SK-N-SH (cell line): ENCODE measurements at regions not wholly inside any gene's neighbourhood (a gene's known extent, or its start where the extent isn't known, plus 50 kb on each side); places are given as distances from the start of the nearest gene placed in this dataset.
A peak's percentile ranks its signal among the peaks of the same experiment; 100 is the strongest.

Source experiments
- CTCF ChIA-PET: fragments of 300-600, 350-600 bp; formaldehyde crosslinking; extraction: SDS; loops from one replicate; lab custom pipeline; 2021; lab: Yijun Ruan, JAX
- POLR2A ChIA-PET: fragments of 350-600 bp; sonication (Branson Sonifier 250); formaldehyde crosslinking; extraction: SDS; loops from one replicate; lab custom pipeline; 2020; ENCODE audit warnings: antibody characterized with exemption, inconsistent platforms; lab: Yijun Ruan, JAX
- DNase-seq: peaks from one replicate; pipeline ENCODE4 v3.0.0; 2012
- H2AFZ ChIP-seq: fragments of 200-600 bp; sonication (generic); 2 replicates; pipeline ENCODE4 v1.8.1; 2016; ENCODE audit warnings: antibody characterized with exemption, mild to moderate bottlenecking, low read depth
- H3F3A ChIP-seq: fragments of 200-600 bp; sonication (generic); replicated peaks from 2 replicates; pipeline ENCODE3; 2016; ENCODE audit warnings: antibody characterized with exemption, mild to moderate bottlenecking; ENCODE audit not compliant: insufficient read depth
- H3K27ac ChIP-seq, 2 experiments: fragments of 200-500 bp in 1 of 2; fragments of 200-600 bp in 1 of 2; sonication (Bioruptor generic) in 1 of 2; sonication (generic), shearing (Covaris generic) in 1 of 2; 2 replicates each; pipeline versions ENCODE4 v1.5.1 to v1.6.1; 2014 to 2016; ENCODE audit warnings: low read depth in 2 of 2, inconsistent platforms in 1 of 2, low read length in 1 of 2, mild to moderate bottlenecking in 1 of 2, mixed read lengths in 1 of 2
- H3K27me3 ChIP-seq: fragments of 200-600 bp; sonication (generic), shearing (Covaris generic); 2 replicates; pipeline ENCODE4 v1.6.1; 2016; ENCODE audit warnings: mixed run types; ENCODE audit not compliant: insufficient read depth
- H3K36me3 ChIP-seq, 2 experiments: fragments of 200-500 bp in 1 of 2; fragments of 200-600 bp in 1 of 2; sonication (Bioruptor generic) in 1 of 2; sonication (generic) in 1 of 2; replicated peaks in 1 of 2; 2 replicates each; pipeline versions ENCODE3 to v1.5.1; 2014 to 2016; ENCODE audit warnings: low read length in 1 of 2, mild to moderate bottlenecking in 1 of 2; ENCODE audit not compliant: insufficient read depth in 2 of 2, control insufficient read depth in 1 of 2
- H3K4me1 ChIP-seq, 2 experiments: fragments of 200-500 bp in 1 of 2; fragments of 200-600 bp in 1 of 2; sonication (Bioruptor generic) in 1 of 2; sonication (generic), shearing (Covaris generic) in 1 of 2; 2 replicates each; pipeline versions ENCODE4 v1.5.1 to v1.6.1; 2014 to 2016; ENCODE audit warnings: low read depth in 1 of 2, low read length in 1 of 2, mixed run types in 1 of 2; ENCODE audit not compliant: insufficient read depth in 2 of 2, control insufficient read depth in 1 of 2
- H3K4me2 ChIP-seq: fragments of 200-600 bp; sonication (generic), shearing (Covaris generic); 2 replicates; pipeline ENCODE4 v1.6.1; 2017; ENCODE audit warnings: mixed run types
- H3K4me3 ChIP-seq, 2 experiments: fragments of 200-500 bp in 1 of 2; fragments of 200-600 bp in 1 of 2; sonication (Bioruptor generic) in 1 of 2; sonication (generic), shearing (Covaris generic) in 1 of 2; 2 replicates each; pipeline versions ENCODE4 v1.5.1 to v1.8.1; 2014 to 2016; ENCODE audit warnings: low read depth in 2 of 2, inconsistent platforms in 1 of 2, low read length in 1 of 2, mild to moderate bottlenecking in 1 of 2, mixed read lengths in 1 of 2, moderate library complexity in 1 of 2
- H3K79me2 ChIP-seq: fragments of 200-600 bp; sonication (generic); 2 replicates; pipeline ENCODE4 v1.8.1; 2017; ENCODE audit warnings: mild to moderate bottlenecking; ENCODE audit not compliant: insufficient read depth
- H3K9ac ChIP-seq: fragments of 200-600 bp; sonication (generic); 2 replicates; pipeline ENCODE4 v1.6.1; 2017; ENCODE audit warnings: mixed run types
- H3K9me2 ChIP-seq: fragments of 200-600 bp; sonication (generic); 2 replicates; pipeline ENCODE4 v1.6.1; 2017; ENCODE audit warnings: mixed run types
- H3K9me3 ChIP-seq: fragments of 200-600 bp; sonication (generic); 2 replicates; pipeline ENCODE4 v1.6.1; 2017; ENCODE audit warnings: mixed run types, mild to moderate bottlenecking, moderate library complexity
- H4K20me1 ChIP-seq: fragments of 200-600 bp; sonication (generic); 2 replicates; pipeline ENCODE4 v1.6.1; 2017; ENCODE audit warnings: mild to moderate bottlenecking, mixed run types; ENCODE audit not compliant: insufficient read depth
- CHD2 ChIP-seq: fragments of 150-350 bp; IDR thresholded peaks from 2 replicates; pipeline ENCODE4 v1.6.1; 2018; ENCODE audit warnings: low read length; ENCODE audit not compliant: partially characterized antibody
- FOSL2 ChIP-seq: IDR thresholded peaks from 2 replicates; pipeline ENCODE4 v1.4.0; 2012; ENCODE audit warnings: low read depth, mild to moderate bottlenecking, moderate library complexity, borderline replicate concordance
- GATA2 ChIP-seq: sonication (generic); formaldehyde crosslinking; IDR thresholded peaks from 2 replicates; pipeline ENCODE4 v1.5.0; 2020; ENCODE audit warnings: mild to moderate bottlenecking, missing genetic modification reagents
- NFIC ChIP-seq: IDR thresholded peaks from 2 replicates; pipeline ENCODE4 v1.4.0; 2012; ENCODE audit warnings: borderline replicate concordance
- PBX3 ChIP-seq: IDR thresholded peaks from 2 replicates; pipeline ENCODE4; 2012
- RFX5 ChIP-seq: IDR thresholded peaks from 2 replicates; pipeline ENCODE4 v1.6.1; 2012; ENCODE audit warnings: mild to moderate bottlenecking, improper control_type of control experiment, low read length
- SMC3 ChIP-seq: IDR thresholded peaks from 2 replicates; pipeline ENCODE4 v1.6.1; 2012; ENCODE audit warnings: low read depth, low read length, improper control_type of control experiment
- TAF1 ChIP-seq: IDR thresholded peaks from 2 replicates; pipeline ENCODE4 v1.6.1; 2012; ENCODE audit warnings: low read depth, mild to moderate bottlenecking, low read length, moderate library complexity, borderline replicate concordance
- TCF12 ChIP-seq: IDR thresholded peaks from 2 replicates; pipeline ENCODE4 v1.4.0; 2012
- WGBS: methylation state at CpG from one replicate; pipeline ENCODE4 v1.1.6; 2017; ENCODE audit warnings: low lambda C conversion rate; 5-methylcytosine and 5-hydroxymethylcytosine counted together
- TF ChIP-seq, protein P1 (sequence below): IDR thresholded peaks from 2 replicates; pipeline ENCODE4 v1.4.0; 2012; ENCODE audit warnings: low read depth
- TF ChIP-seq, protein P2 (sequence below): fragments of 200-600 bp; sonication (generic); IDR thresholded peaks from 2 replicates; pipeline ENCODE4 v1.6.1; 2017; ENCODE audit warnings: antibody characterized with exemption, mild to moderate bottlenecking, moderate library complexity
- TF ChIP-seq, protein P3 (sequence below): fragments of 150-350 bp; IDR thresholded peaks from 2 replicates; pipeline ENCODE4 v1.6.1; 2016; ENCODE audit warnings: mild to moderate bottlenecking, low read depth, low read length
- TF ChIP-seq, protein P4 (sequence below): IDR thresholded peaks from 2 replicates; pipeline ENCODE4 v1.4.0; 2012; ENCODE audit warnings: low read depth, borderline replicate concordance

GRCh38 chr17:79552405-79552804 lies 58.4 kb downstream of the RBFOX3 start:
- ChIA-PET CTCF (interaction anchor here (0.8 kb wide), 1 partner anchor 55 kb away, joined by 3 read pairs; no protein-coding TSS in a partner anchor), POLR2A (no interaction called here)
- H4K20me1 ChIP-seq = no peaks in the 10 kb centered on the region
- no peak overlapping the region for H2AFZ ChIP-seq
- H3K4me1 ChIP-seq = no peaks in the 10 kb centered on the region
- H3K27ac ChIP-seq = no peak overlapping the region
- H3K9me3 ChIP-seq = no peaks in the 10 kb centered on the region
- no peaks in the 10 kb centered on the region for H3K36me3 ChIP-seq
- H3K4me2 ChIP-seq = no peak overlapping the region
- no peak overlapping the region for H3K9ac ChIP-seq
- TF ChIP-seq PBX3 (no peak), RFX5 (no peak), FOSL2 (no peak), TCF12 (no peak), SMC3 (no peak)
- TF ChIP-seq, protein P1, sequence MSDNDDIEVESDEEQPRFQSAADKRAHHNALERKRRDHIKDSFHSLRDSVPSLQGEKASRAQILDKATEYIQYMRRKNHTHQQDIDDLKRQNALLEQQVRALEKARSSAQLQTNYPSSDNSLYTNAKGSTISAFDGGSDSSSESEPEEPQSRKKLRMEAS = no peak
- TF ChIP-seq, all 33 proteins: peak for 0
- Histone ChIP-seq H3K4me3 (no peak overlapping the region), H3K9me2 (no peaks in the 10 kb centered on the region), H3F3A (no peaks in the 10 kb centered on the region), H3K79me2 (no peaks in the 10 kb centered on the region), H3K27me3 (no peaks in the 10 kb centered on the region)
- WGBS = 33% methylated on average over 3 of the region's 3 CpGs
- no peak for DNase-seq

DNA sequence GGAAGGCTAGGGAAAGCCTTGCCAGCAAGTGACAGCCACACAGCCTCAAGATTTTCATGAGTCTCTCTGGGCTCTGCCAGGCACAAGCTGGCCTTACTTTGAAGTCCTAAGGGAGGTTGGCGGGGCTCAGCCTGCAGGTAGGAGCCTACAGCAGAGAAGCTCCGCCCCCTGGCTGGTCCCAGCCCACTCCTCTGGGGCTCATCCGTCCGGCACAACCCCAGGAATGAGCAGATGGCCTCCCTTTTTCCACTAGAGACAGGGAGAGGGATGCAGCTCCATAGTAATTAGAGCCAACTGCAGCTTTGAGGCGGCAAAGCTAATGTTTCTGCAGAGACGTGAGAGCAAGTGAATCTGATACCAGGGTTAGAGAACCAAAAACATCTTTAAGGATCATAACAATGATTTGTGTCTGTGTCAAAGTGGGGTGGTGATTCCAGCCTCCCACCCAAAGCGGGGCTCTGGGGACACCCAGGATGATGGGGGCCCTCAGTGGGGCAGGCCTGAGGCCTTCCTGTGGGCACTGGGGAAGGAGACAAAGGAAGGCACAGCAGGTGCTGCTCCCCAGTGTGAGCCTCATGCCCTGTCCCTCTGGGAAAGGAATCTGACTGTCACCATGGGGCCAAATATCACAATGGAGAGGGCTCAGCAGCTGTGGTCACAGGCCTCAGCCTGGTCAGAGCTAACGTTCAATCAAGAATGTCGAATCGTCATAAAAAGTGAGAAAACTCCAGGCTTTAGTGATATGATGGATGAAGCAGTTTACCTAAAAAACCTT lies 61.5 kb downstream of the RBFOX3 start:
- TF ChIP-seq, protein P2, sequence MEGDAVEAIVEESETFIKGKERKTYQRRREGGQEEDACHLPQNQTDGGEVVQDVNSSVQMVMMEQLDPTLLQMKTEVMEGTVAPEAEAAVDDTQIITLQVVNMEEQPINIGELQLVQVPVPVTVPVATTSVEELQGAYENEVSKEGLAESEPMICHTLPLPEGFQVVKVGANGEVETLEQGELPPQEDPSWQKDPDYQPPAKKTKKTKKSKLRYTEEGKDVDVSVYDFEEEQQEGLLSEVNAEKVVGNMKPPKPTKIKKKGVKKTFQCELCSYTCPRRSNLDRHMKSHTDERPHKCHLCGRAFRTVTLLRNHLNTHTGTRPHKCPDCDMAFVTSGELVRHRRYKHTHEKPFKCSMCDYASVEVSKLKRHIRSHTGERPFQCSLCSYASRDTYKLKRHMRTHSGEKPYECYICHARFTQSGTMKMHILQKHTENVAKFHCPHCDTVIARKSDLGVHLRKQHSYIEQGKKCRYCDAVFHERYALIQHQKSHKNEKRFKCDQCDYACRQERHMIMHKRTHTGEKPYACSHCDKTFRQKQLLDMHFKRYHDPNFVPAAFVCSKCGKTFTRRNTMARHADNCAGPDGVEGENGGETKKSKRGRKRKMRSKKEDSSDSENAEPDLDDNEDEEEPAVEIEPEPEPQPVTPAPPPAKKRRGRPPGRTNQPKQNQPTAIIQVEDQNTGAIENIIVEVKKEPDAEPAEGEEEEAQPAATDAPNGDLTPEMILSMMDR = no peak
- TF ChIP-seq, protein P3, sequence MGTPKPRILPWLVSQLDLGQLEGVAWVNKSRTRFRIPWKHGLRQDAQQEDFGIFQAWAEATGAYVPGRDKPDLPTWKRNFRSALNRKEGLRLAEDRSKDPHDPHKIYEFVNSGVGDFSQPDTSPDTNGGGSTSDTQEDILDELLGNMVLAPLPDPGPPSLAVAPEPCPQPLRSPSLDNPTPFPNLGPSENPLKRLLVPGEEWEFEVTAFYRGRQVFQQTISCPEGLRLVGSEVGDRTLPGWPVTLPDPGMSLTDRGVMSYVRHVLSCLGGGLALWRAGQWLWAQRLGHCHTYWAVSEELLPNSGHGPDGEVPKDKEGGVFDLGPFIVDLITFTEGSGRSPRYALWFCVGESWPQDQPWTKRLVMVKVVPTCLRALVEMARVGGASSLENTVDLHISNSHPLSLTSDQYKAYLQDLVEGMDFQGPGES = no peak
- TF ChIP-seq CHD2 = no peak
- no peak for TF ChIP-seq TAF1
- TF ChIP-seq NFIC = no peak
- TF ChIP-seq GATA2 (CRISPR knock-in tag) = no peak
- TF ChIP-seq, protein P4, sequence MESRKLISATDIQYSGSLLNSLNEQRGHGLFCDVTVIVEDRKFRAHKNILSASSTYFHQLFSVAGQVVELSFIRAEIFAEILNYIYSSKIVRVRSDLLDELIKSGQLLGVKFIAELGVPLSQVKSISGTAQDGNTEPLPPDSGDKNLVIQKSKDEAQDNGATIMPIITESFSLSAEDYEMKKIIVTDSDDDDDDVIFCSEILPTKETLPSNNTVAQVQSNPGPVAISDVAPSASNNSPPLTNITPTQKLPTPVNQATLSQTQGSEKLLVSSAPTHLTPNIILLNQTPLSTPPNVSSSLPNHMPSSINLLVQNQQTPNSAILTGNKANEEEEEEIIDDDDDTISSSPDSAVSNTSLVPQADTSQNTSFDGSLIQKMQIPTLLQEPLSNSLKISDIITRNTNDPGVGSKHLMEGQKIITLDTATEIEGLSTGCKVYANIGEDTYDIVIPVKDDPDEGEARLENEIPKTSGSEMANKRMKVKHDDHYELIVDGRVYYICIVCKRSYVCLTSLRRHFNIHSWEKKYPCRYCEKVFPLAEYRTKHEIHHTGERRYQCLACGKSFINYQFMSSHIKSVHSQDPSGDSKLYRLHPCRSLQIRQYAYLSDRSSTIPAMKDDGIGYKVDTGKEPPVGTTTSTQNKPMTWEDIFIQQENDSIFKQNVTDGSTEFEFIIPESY = no peak
- TF ChIP-seq, all 33 proteins: peak for 0
- WGBS = 59% methylated on average over 9 of the region's 10 CpGs
- ChIA-PET CTCF (interaction anchor here (0.8 to 1.2 kb wide), 5 partner anchors 9 to 148 kb away, joined by 3 to 4 read pairs (median 3); no protein-coding TSS in a partner anchor), POLR2A (no interaction called here)
- peak; percentile 18 for DNase-seq
- no peak overlapping the region for H3K27ac ChIP-seq
- H2AFZ ChIP-seq = no peak overlapping the region
- H3K27me3 ChIP-seq = peaks cover 8% of the 10 kb centered on the region; the same call in 1 of the 2 replicates
- no peaks in the 10 kb centered on the region for H3F3A ChIP-seq
- H3K9me3 ChIP-seq = no peaks in the 10 kb centered on the region
- H3K4me3 ChIP-seq = no peak overlapping the region
- no peaks in the 10 kb centered on the region for H3K9me2 ChIP-seq
- no peak overlapping the region for H3K9ac ChIP-seq
- no peaks in the 10 kb centered on the region for H3K4me1 ChIP-seq
- H3K36me3 ChIP-seq = no peaks in the 10 kb centered on the region
- no peak overlapping the region for H3K4me2 ChIP-seq
- H4K20me1 ChIP-seq = no peaks in the 10 kb centered on the region
- H3K79me2 ChIP-seq = no peaks in the 10 kb centered on the region
